HCT116 (cell line): ENCODE measurements at regions not wholly inside any gene's neighbourhood (a gene's known extent, or its start where the extent isn't known, plus 50 kb on each side); places are given as distances from the start of the nearest gene placed in this dataset.

Source experiments
- ATAC-seq: fragments of 200-7000 bp; cut with Tn5 transposase; 2 replicates; pipeline ENCODE4 v1.9.1; 2020; ENCODE audit warnings: mild to moderate bottlenecking, moderate library complexity
- BruUV-seq: library from RNA; stranded (reverse); fragments of 400-500 nt; replicated peaks from 2 replicates; lab custom pipeline; 2021; lab: Mats Ljungman, UMichigan
- CTCF ChIA-PET: fragments of 300-600 bp; sonication (Branson Sonifier 250); formaldehyde crosslinking; loops from one replicate; lab custom pipeline; 2021; ENCODE audit warnings: antibody characterized with exemption; lab: Charles Lee
- POLR2A ChIA-PET: fragments of 300-600, 350-600 bp; sonication (Branson Sonifier 250); formaldehyde crosslinking; loops from one replicate; lab custom pipeline; 2021; ENCODE audit warnings: antibody characterized with exemption; lab: Charles Lee
- RAD21 ChIA-PET, 2 experiments: fragments of 300-600 bp; sonication (Branson Sonifier 250); formaldehyde crosslinking; loops; one replicate each; lab custom pipeline; 2023; ENCODE audit warnings: low total read pairs in 2 of 2; ENCODE audit not compliant: uncharacterized antibody in 2 of 2, unreplicated experiment in 2 of 2, low non-redundant PET in 1 of 2; lab: Charles Lee
- DNase-seq: peaks from one replicate; pipeline ENCODE4 v3.0.0-alpha.2; 2010; ENCODE audit warnings: low read depth, low spot score
- H2AFZ ChIP-seq: fragments of 200-600 bp; shearing (Covaris generic), sonication (generic); 2 replicates; pipeline ENCODE4 v1.6.1; 2017; ENCODE audit warnings: low read depth, mixed run types, mixed read lengths, antibody characterized with exemption, low read length; ENCODE audit not compliant: poor library complexity, severe bottlenecking
- H3K27ac ChIP-seq: 2 replicates; pipeline ENCODE4 v1.5.1; 2012; ENCODE audit warnings: low read depth, low read length
- H3K27me3 ChIP-seq: fragments of 200-600 bp; sonication (generic); 2 replicates; pipeline ENCODE4 v1.6.1; 2016; ENCODE audit warnings: mixed run types, low read length, mixed read lengths; ENCODE audit not compliant: insufficient read depth
- H3K36me3 ChIP-seq, 2 experiments: fragments of 200-500 bp in 1 of 2; fragments of 200-600 bp in 1 of 2; sonication (Bioruptor generic) in 1 of 2; sonication (generic) in 1 of 2; 2 replicates each; pipeline versions ENCODE4 v1.5.1 to v1.6.1; 2014 to 2016; ENCODE audit warnings: low read length in 2 of 2, inconsistent platforms in 1 of 2, mixed read lengths in 1 of 2, mixed run types in 1 of 2; ENCODE audit not compliant: insufficient read depth in 2 of 2, control insufficient read depth in 1 of 2
- H3K4me1 ChIP-seq, 2 experiments: fragments of 200-600 bp in 1 of 2; sonication (generic) in 1 of 2; 2 replicates each; pipeline versions ENCODE4 v1.5.1 to v1.6.1; 2012 to 2017; ENCODE audit warnings: low read length in 2 of 2, inconsistent platforms in 1 of 2, mild to moderate bottlenecking in 1 of 2, mixed read lengths in 1 of 2, mixed run types in 1 of 2, moderate library complexity in 1 of 2; ENCODE audit not compliant: insufficient read depth in 2 of 2, control insufficient read depth in 1 of 2
- H3K4me2 ChIP-seq: fragments of 200-600 bp; sonication (generic); 2 replicates; pipeline ENCODE4 v1.6.1; 2017; ENCODE audit warnings: mixed run types, low read length, mixed read lengths
- H3K4me3 ChIP-seq, 2 experiments: fragments of 200-600 bp in 1 of 2; sonication (generic) in 1 of 2; replicated peaks in 1 of 2; 2 replicates each; pipeline ENCODE4 v1.5.1; 2011 to 2016; ENCODE audit warnings: low read length in 2 of 2, control low read depth in 1 of 2, low read depth in 1 of 2, mild to moderate bottlenecking in 1 of 2, mixed read lengths in 1 of 2, mixed run types in 1 of 2
- H3K79me2 ChIP-seq: fragments of 200-600 bp; sonication (generic); 2 replicates; pipeline ENCODE4 v1.6.1; 2017; ENCODE audit warnings: mild to moderate bottlenecking, mixed run types, low read length, moderate library complexity, mixed read lengths; ENCODE audit not compliant: insufficient read depth
- H3K9ac ChIP-seq: fragments of 200-600 bp; sonication (generic); 2 replicates; pipeline ENCODE4 v1.6.1; 2016; ENCODE audit warnings: low read length, mixed read lengths
- H3K9me2 ChIP-seq: fragments of 200-600 bp; sonication (generic), shearing (Covaris generic); 2 replicates; pipeline ENCODE4 v1.6.1; 2017; ENCODE audit warnings: mixed run types, mild to moderate bottlenecking, moderate library complexity; ENCODE audit not compliant: insufficient read depth
- H3K9me3 ChIP-seq, 2 experiments: fragments of 200-500 bp in 1 of 2; fragments of 200-600 bp in 1 of 2; sonication (Bioruptor generic) in 1 of 2; sonication (generic) in 1 of 2; 2 replicates each; pipeline ENCODE4 v1.6.1; 2014 to 2017; ENCODE audit warnings: low read length in 2 of 2, mixed read lengths in 2 of 2, inconsistent platforms in 1 of 2, low read depth in 1 of 2, mild to moderate bottlenecking in 1 of 2, mixed run types in 1 of 2, moderate library complexity in 1 of 2; ENCODE audit not compliant: control insufficient read depth in 1 of 2, insufficient read depth in 1 of 2
- H4K20me1 ChIP-seq: fragments of 200-600 bp; sonication (generic), shearing (Covaris generic); 2 replicates; pipeline ENCODE4 v1.6.1; 2017; ENCODE audit warnings: mixed run types, mild to moderate bottlenecking, moderate library complexity; ENCODE audit not compliant: insufficient read depth
- ATF3 ChIP-seq: IDR thresholded peaks from 2 replicates; pipeline ENCODE4 v1.6.1; 2012
- CTCF ChIP-seq, 3 experiments: fragments of 200-600 bp in 1 of 3; sonication (generic) in 1 of 3; IDR thresholded peaks in 2 of 3; conservative IDR thresholded peaks in 1 of 3; 2 replicates each; pipeline ENCODE4 v1.5.1; 2012 to 2017; ENCODE audit warnings: low read depth in 2 of 3, low read length in 2 of 3, antibody characterized with exemption in 1 of 3, borderline replicate concordance in 1 of 3, control low read depth in 1 of 3, mild to moderate bottlenecking in 1 of 3, mixed read lengths in 1 of 3, mixed run types in 1 of 3, moderate library complexity in 1 of 3; ENCODE audit not compliant: insufficient read depth in 1 of 3
- EGR1 ChIP-seq: IDR thresholded peaks from 2 replicates; pipeline ENCODE4 v1.6.1; 2012; ENCODE audit warnings: low read depth
- ELF1 ChIP-seq: IDR thresholded peaks from 2 replicates; pipeline ENCODE4 v1.6.1; 2012; ENCODE audit warnings: low read depth, borderline replicate concordance
- EZH2 ChIP-seq: fragments of 200-600 bp; sonication (generic); IDR thresholded peaks from 2 replicates; pipeline ENCODE4 v1.6.1; 2017; ENCODE audit warnings: antibody characterized with exemption, mixed run types
- FOSL1 ChIP-seq: IDR thresholded peaks from 2 replicates; pipeline ENCODE4 v1.6.1; 2012; ENCODE audit warnings: low read depth
- JUND ChIP-seq: IDR thresholded peaks from 2 replicates; pipeline ENCODE4 v1.6.1; 2012
- MAX ChIP-seq: IDR thresholded peaks from 2 replicates; pipeline ENCODE4 v1.6.1; 2012
- POLR2A ChIP-seq: IDR thresholded peaks from 2 replicates; pipeline ENCODE4 v1.7.0; 2011; ENCODE audit warnings: borderline replicate concordance; ENCODE audit not compliant: insufficient read depth, insufficient read length; ENCODE audit errors: extremely low read depth
- POLR2AphosphoS5 ChIP-seq: IDR thresholded peaks from 2 replicates; pipeline ENCODE4 v1.6.1; 2011; ENCODE audit warnings: mild to moderate bottlenecking, low read depth, low read length, moderate library complexity
- RAD21 ChIP-seq: IDR thresholded peaks from 2 replicates; pipeline ENCODE4 v1.6.1; 2012; ENCODE audit warnings: low read depth, mild to moderate bottlenecking
- SIN3A ChIP-seq: IDR thresholded peaks from 2 replicates; pipeline ENCODE4 v1.6.1; 2012; ENCODE audit warnings: low read depth
- TCF7L2 ChIP-seq: IDR thresholded peaks from 2 replicates; pipeline ENCODE4 v1.7.0; 2011; ENCODE audit warnings: borderline replicate concordance, inconsistent platforms; ENCODE audit not compliant: insufficient read depth, insufficient read length; ENCODE audit errors: extremely low read depth
- ZBTB33 ChIP-seq: IDR thresholded peaks from 2 replicates; pipeline ENCODE4 v1.6.1; 2011; ENCODE audit warnings: mild to moderate bottlenecking, low read length, moderate library complexity; ENCODE audit not compliant: insufficient replicate concordance; ENCODE audit errors: extremely low read depth
- ZFX ChIP-seq: fragments of 450-650 bp; IDR thresholded peaks from 2 replicates; pipeline ENCODE4 v1.6.1; 2017
- ZNF274 ChIP-seq: fragments of 200-500 bp; sonication (Bioruptor generic); IDR thresholded peaks from 2 replicates; pipeline ENCODE4 v1.6.1; 2014; ENCODE audit warnings: mild to moderate bottlenecking, low read depth, low read length, inconsistent platforms
- intact Hi-C: fragments of 100-400 bp; cut with micrococcal nuclease; formaldehyde crosslinking; loops from 2 replicates; pipeline ENCODE4 v1.10.0; 2022

GRCh38 chr16:22732959-22733358 is 81.0 kb upstream of the HS3ST2 start:
- POLR2A ChIA-PET, result no interaction called here
- H3K4me1 ChIP-seq, result no peaks in the 10 kb centered on the region
- no peak for ATAC-seq
- no peaks in the 10 kb centered on the region for H3K9me3 ChIP-seq
- TF ChIP-seq CTCF (IDR thresholded peaks at IDR 0.05 in 2 of 3, conservative IDR thresholded peaks at IDR 0.05 in 1 of 3; ENCODE audit: borderline replicate concordance in 1 of 3, insufficient read depth in 1 of 3, low read depth in 2 of 3, low read length in 2 of 3) (no peak), TCF7L2 (no peak), ELF1 (no peak), JUND (no peak), MAX (no peak), RAD21 (no peak), ZNF274 (no peak), ZBTB33 (no peak), FOSL1 (no peak), ZFX (no peak), POLR2A (no peak), ATF3 (no peak), EGR1 (no peak), SIN3A (no peak), EZH2 (no peak), POLR2AphosphoS5 (no peak)
- TF ChIP-seq, all 23 proteins: peak for 0
- no peaks in the 10 kb centered on the region for H3K36me3 ChIP-seq
- no peak overlapping the region for H3K27ac ChIP-seq
- H3K27me3 ChIP-seq, result peaks cover 41% of the 10 kb centered on the region
- ChIA-PET RAD21 (no interaction called here), CTCF (no interaction called here)
- H3K9ac ChIP-seq, result no peak overlapping the region
- no TSS peak for BruUV-seq
- no peaks in the 10 kb centered on the region for H4K20me1 ChIP-seq
- H3K4me3 ChIP-seq, result no peak overlapping the region
- DNase-seq, result no peak
- no peak overlapping the region for H2AFZ ChIP-seq
- intact Hi-C loops, result no loop called here
- H3K4me2 ChIP-seq, result no peak overlapping the region
- no peaks in the 10 kb centered on the region for H3K9me2 ChIP-seq
- no peaks in the 10 kb centered on the region for H3K79me2 ChIP-seq
